ENCODE measurements at regions not wholly inside any gene's neighbourhood (a gene's known extent, or its start where the extent isn't known, plus 50 kb on each side); places are given as distances from the start of the nearest gene placed in this dataset.
"Not testable (repeated sequence)": the region's sequence is repeated elsewhere in the genome, so short reads cannot be mapped to it uniquely, and the experiment has no call there.

DNA sequence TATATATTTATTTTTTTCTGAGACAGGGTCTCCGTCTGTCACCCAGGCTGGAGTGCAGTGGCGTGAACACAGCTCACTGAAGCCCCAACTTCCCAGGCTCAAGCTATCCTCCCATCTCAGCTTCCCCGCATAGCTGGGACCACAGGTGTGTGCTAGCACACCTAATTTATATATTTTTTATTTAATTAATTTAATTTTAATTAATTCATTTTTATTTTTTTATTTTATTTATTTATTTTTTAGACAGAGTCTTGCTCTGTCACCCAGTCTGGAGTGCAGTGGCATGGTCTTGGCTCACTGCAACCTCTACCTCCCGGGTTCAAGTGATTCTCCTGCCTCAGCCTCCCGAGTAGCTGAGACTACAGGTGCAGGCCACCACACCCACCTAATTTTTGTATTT lies 86.9 kb upstream of the CLINT1 start:
- TF ChIP-seq EZH2 (IDR thresholded peaks at IDR 0.05); POLR2AphosphoS5 (IDR thresholded peaks at IDR 0.05; ENCODE audit: borderline replicate concordance, low read depth, low read length): not testable (repeated sequence)

All from SK-N-MC (cell line).